GM21619 (cell line): ENCODE measurements at regions not wholly inside any gene's neighbourhood (a gene's known extent, or its start where the extent isn't known, plus 50 kb on each side); places are given as distances from the start of the nearest gene placed in this dataset.
"Not testable (repeated sequence)": the region's sequence is repeated elsewhere in the genome, so short reads cannot be mapped to it uniquely, and the experiment has no call there.

Experiments
- ATAC-seq: cut with Tn5 transposase; IDR thresholded peaks from one replicate; pipeline ENCODE4 v1.9.1; 2021; ENCODE audit not compliant: unreplicated experiment

GRCh38 chr6:56839533-56840183 is 115.2 kb upstream of the BEND6 start:
- no peak for ATAC-seq

DNA sequence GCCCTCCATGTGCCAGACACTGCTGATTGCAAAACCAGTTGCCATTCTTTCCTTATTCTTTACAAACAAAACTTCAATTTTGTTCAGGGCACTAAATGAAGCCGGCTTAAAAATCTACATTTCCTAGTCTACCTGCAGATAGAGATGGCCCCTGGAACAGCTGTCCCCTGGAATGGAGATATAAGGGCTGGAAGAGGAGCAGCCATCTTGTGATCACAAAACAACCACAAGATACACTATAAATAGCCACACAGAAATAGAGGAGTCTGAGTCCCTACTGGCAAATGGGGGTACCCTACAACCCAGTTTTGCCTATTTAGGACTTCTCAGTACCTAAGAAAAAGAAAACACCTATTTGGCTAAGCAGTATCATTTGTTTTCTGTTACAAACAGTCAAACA is 115.9 kb upstream of the BEND6 start:
- ATAC-seq: no peak

GRCh38 chr6:56838016-56838555 is 116.8 kb upstream of the BEND6 start:
- no peak for ATAC-seq

- no peak for ATAC-seq
Observed at GRCh38 chr6:56837322-56837894, 117.5 kb upstream of the BEND6 start.

DNA sequence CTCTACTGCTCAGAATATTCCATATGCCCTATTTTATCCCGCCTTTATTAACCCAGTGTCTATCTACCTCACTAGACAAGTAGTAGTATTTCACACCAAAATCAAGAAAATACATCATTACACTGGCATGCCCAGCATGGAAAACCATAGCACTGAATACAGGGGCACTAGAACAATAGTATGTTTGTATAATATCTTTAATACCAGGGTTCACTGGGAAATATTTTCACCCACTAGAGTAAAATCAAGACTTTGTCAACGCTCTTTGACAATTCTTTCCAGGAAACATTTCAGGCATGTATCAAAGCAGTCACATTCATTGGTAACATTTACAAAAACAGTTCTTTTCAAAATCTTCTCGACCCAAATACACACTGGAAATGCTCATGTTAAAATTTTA is 119.3 kb upstream of the BEND6 start:
- ATAC-seq: no peak

- ATAC-seq: no peak
Observed at GRCh38 chr6:56833873-56834272, 121.0 kb upstream of the BEND6 start.

GRCh38 chr6:56833127-56833791 is 121.6 kb upstream of the BEND6 start:
- ATAC-seq: no peak

GRCh38 chr6:56832225-56832624 is 122.7 kb upstream of the BEND6 start:
- no peak for ATAC-seq

- ATAC-seq: no peak
Observed at GRCh38 chr6:56831334-56831733, 123.6 kb upstream of the BEND6 start.

DNA sequence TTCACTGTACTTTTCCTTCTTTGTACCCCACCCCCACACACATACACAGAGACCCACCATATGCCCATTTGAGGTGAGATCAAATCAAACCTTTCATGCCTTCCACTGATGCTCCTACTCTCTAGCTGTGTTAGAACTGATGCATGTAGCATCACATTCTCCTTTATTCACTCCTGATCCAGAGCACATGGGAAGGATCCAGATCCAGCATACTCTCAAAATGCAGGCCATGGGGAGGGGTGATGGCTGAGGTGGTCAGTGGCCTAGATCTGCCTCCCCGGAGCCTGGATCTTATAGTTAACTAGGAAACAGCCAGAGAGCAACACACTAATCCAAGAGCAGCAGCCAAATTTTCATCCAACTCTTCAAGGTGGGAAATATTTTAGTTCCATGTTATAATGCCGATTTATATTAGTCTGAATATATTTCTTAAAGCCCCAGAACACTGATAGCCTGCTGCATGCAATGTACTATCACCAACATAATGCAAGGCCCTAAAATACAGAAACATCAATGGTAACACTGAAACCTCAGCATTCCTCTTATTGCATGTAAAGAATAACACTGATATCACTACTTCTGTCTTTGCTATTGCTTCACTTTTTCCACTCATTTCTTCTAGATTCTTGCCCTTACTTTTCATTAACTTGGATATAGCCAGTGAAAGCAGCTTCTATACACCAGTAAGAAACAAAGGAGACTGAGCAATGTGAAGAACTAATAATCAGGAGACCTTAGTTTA is 126.8 kb upstream of the BEND6 start:
- no peak for ATAC-seq

DNA sequence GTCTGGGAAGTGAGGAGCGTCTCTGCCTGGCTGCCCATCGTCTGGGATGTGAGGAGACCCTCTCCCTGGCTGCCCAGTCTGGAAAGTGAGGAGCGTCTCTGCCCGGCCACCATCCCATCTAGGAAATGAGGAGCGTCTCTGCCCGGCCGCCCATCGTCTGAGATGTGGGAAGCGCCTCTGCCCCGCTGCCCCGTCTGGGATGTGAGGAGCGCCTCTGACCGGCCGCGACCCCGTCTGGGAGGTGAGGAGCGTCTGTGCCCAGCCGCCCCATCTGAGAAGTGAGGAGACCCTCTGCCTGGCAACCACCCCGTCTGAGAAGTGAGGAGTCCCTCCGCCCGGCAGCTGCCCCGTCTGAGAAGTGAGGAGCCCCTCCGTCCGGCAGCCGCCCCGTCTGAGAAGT is 130.5 kb upstream of the BEND6 start:
- ATAC-seq: not testable (repeated sequence)

DNA sequence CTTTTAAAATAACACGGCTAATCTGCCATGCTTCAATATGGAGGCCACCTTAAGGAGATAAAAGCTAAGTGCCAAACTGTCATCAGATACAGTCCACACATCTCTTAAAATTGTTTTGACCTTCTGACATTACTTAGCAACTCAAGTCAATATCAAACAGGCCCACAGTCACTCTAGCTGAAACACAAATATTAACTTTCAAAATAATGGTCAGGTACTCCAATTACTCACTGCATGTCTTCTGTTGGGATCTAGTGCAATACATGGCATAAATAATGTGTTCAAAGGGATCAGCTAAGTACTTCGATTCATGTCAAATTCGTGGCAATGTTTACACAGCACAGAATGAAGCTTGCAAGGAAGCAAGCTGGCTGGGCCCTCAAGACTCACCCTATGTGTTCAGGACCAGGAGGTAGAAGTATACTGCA is 133.9 kb upstream of the BEND6 start:
- ATAC-seq: no peak

GRCh38 chr6:56820060-56820459 is 134.8 kb upstream of the BEND6 start:
- no peak for ATAC-seq

- ATAC-seq: no peak
Observed at GRCh38 chr6:56819604-56820003, 135.3 kb upstream of the BEND6 start.

GRCh38 chr6:56816370-56816769 is 138.5 kb upstream of the BEND6 start:
- ATAC-seq: no peak

- ATAC-seq: no peak
Observed at GRCh38 chr6:56815436-56815835, 139.5 kb upstream of the BEND6 start.

DNA sequence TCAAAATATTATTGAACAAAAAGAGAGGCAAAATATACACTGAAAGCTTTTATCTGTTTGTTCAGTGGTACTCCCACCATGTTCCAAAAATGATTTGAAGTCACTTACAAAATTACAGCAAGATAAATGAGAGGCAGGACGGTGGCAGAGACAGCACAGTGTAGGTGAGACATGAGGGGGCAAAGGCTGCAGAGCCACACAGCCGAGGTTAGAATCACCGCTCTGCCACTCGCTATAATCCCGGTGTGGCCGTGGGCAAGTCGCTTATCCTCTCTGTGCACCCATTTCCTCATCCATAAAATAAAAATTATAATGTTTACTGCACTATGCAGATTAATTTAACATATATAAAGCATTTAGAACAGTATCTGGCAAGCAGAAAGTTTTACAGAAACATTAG is 140.1 kb upstream of the BEND6 start:
- ATAC-seq: no peak

- peak; percentile 50 for ATAC-seq
Observed at GRCh38 chr6:56814308-56814707, 140.6 kb upstream of the BEND6 start.

GRCh38 chr6:56812851-56813250 is 142.1 kb upstream of the BEND6 start:
- ATAC-seq: not testable (repeated sequence)

DNA sequence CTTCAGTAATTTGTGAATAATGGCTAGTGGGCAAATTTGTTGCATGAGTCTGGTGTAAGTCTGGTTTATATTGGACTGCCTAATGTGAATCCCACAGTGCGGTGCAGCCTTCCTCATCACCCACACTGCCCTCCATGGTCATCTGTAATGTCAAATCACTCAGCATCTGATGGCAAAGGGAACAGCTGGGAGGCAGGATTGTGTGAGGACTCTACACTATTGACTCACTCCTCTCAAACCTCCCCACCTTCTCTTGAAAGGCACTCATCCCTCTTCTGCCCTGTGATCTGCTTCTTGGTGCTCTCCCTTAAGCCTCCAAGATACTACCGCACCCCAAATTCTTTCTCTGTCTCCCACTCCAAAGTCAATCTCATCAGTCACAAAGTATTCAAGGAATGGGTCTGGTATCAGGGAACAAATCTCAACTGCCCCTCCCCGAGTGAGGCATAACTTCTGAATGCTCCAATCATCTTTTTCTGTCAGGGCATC is 146.0 kb upstream of the BEND6 start:
- peak; percentile 45 for ATAC-seq

DNA sequence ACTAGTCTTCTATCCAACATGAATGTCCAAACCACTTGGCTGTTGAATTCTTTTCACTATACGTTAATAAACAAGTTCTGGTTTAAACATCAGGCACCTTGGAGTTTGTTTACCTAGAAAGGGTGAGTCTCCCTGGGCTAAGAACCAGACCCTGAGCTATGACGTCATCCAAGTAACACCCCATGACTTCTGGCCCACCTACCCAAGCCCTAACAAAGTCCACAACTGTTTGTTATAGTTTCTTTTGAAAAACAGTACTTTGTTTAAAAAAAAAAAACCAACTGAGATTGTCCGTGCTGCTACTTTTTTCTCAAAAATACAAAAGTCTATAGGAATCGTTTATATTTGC is 146.9 kb upstream of the BEND6 start:
- no peak for ATAC-seq
